PC-9 (cell line): ENCODE measurements at regions not wholly inside any gene's neighbourhood (a gene's known extent, or its start where the extent isn't known, plus 50 kb on each side); places are given as distances from the start of the nearest gene placed in this dataset.

ENCODE experiments used
- EZH2 ChIP-seq: fragments of 200-600 bp; sonication (generic); IDR thresholded peaks from 2 replicates; pipeline ENCODE4 v1.8.0; 2017; ENCODE audit warnings: antibody characterized with exemption, low read depth
- TF ChIP-seq, protein P1 (sequence below): fragments of 200-600 bp; sonication (generic); conservative IDR thresholded peaks from 2 replicates; pipeline ENCODE4 v1.6.1; 2017; ENCODE audit warnings: mixed run types, antibody characterized with exemption, mild to moderate bottlenecking, moderate library complexity

DNA sequence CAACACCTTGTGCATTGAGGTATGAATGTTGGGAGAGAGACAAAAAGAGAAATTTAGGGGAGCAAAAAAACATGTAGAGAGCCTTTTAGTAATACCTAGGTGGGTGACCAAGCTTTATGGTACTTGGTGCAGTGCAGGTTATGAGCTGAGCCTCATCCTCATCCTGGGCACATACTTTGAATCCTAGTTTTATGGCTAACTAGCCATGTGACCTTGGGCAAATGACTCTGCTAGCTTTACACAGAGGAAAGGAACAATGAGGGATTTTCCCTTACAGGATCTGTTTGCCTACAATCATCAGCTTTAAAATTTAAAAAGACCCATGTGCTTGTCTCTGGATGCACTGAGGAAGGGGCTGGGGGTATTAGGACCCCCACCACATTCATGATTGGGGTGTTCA lies 187.8 kb upstream of the ISX start:
- TF ChIP-seq, protein P1, sequence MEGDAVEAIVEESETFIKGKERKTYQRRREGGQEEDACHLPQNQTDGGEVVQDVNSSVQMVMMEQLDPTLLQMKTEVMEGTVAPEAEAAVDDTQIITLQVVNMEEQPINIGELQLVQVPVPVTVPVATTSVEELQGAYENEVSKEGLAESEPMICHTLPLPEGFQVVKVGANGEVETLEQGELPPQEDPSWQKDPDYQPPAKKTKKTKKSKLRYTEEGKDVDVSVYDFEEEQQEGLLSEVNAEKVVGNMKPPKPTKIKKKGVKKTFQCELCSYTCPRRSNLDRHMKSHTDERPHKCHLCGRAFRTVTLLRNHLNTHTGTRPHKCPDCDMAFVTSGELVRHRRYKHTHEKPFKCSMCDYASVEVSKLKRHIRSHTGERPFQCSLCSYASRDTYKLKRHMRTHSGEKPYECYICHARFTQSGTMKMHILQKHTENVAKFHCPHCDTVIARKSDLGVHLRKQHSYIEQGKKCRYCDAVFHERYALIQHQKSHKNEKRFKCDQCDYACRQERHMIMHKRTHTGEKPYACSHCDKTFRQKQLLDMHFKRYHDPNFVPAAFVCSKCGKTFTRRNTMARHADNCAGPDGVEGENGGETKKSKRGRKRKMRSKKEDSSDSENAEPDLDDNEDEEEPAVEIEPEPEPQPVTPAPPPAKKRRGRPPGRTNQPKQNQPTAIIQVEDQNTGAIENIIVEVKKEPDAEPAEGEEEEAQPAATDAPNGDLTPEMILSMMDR, result no peak
- no peak for TF ChIP-seq EZH2
